ENCODE measurements at regions not wholly inside any gene's neighbourhood (a gene's known extent, or its start where the extent isn't known, plus 50 kb on each side); places are given as distances from the start of the nearest gene placed in this dataset.

DNA sequence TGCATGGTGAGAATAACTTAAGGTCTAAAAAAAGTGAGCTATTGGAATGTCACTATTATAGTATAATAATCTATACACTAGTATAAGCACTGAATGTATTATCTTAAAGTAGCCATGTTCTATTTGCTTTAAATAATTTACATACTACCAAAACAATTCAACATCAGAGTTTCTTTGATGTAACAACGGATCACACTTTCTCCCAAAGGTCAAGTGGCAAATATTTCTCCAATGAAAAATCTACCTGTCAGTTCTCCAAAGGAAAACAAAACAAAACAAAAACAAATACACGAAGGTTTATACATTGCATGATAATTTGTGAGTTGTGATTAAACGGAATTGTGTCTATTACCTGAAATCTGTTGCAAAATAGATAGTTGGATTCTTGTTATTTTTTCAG is 581.4 kb downstream of the USP25 start:
- DNase-seq: no peak

DNA sequence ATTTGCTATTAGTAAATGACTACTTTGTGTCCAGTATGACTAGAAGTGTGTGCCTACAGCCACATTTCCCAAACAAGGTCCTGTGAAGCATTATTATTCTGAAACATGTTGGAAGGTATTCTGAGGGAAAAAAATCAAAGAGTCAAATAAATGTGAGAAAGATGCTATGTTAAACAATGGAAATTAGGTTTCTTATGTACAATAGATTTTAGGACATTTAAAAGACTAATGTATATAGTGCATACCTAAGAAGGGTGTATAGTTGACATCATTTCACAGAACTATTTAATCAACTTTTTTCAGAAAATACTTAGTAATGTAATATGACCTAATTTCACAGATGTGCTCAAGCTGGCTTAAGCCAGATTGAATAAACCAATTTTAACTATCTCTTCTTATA is 582.5 kb downstream of the USP25 start:
- no peak for DNase-seq

DNA sequence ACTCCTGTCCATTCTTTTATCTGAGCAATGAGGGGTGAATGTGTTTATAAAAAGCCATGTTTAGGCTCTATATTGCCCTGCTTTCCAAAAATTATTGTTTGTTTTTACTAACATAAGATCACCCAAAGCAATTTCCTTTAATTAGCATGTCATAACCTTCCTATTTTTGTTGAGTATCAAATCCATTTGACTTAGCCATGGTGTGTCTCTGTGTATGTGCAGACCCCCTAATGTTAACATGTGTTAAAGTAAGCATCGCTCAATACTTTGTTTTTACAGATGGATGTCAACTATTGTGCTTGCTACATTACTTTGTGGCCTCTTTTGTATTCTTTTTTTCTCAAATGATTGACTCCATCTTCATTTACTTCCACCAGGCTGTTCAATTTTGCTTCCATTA is 585.4 kb downstream of the USP25 start:
- DNase-seq: no peak

DNA sequence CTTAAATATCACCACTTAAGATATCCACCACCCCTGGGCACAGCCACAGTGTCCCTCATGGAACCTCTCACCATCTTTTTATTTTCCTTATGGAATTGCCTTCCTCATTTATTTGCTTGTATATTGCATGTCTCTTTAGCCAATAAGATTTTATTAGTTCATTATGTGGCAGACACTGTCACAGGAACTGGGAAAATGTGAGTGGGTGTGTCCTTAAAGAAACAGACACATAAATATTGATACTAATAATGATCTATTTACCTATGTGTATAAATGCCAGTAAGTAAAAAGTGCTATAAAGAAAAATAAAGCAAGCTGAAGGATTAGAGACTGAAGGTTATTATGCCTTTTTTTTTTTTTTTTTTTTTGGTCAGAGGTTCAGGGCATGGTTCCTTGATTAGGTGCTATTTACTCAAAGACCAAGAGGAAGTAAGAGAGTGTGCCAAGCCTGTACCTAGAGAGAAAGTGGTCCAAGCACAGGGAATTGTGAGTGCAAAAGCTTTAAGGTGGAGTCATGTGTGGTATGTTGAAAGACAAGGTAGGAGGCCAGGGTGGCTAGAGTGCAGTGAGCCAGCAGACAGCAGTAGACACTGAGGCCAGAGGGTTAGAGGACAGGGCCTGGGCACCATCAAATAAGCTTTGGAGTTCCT is 589.0 kb downstream of the USP25 start:
- no peak for DNase-seq

DNA sequence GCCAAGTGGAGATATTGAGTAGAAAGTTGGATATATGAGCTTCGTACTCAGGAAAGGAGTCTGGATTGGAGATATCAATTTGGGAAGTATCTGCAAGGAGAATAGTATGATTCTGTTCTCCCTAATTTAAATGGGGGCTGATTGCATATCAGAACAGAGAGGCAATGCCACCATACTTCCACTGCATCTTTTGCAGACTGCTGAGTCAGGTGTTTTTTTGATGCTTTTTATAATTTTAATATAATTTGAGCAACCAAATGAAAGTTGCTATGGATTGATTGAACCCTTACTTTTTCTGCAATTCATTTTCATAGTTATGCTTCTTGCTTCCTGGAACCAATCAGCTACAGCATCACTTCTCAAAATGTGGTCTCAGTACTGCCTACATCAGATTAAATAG is 590.3 kb downstream of the USP25 start:
- DNase-seq: no peak

DNA sequence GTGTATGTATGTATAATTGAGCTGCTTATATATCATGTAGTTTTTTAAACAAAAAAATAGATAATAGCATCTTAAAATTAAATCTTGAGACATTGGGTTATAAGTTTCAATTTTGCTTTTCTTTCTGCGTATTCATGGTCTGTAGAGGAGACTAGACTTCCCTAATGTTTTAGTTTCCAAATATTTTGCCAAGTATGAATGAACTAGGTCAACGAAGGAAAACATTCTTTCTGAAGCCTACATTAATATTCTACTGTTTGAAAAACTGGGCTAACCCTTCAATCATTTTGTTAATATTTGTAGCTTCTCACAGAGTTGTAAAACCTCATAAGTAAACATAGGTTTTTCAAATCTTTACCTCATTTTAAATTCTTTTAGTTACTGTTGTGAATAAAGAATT is 592.7 kb downstream of the USP25 start:
- no peak for DNase-seq

DNA sequence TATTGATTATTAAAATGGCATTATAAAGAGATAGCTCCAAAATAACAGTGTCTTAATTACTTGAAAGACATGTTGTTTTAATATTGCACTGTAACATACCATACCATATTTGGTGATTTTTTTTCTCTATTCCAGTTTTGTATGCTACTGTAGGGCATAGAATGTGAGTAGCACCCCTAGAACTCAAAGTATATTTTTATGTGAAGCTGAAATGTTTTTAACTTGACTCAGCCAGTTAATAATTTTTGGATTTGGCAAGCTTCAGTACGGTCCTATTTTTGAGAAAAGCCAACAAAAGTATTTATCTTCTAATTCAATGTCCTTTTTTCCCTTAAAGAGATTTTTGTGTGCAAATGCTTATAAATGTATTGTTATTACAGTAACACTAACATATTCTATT is 593.8 kb downstream of the USP25 start:
- DNase-seq: no peak

DNA sequence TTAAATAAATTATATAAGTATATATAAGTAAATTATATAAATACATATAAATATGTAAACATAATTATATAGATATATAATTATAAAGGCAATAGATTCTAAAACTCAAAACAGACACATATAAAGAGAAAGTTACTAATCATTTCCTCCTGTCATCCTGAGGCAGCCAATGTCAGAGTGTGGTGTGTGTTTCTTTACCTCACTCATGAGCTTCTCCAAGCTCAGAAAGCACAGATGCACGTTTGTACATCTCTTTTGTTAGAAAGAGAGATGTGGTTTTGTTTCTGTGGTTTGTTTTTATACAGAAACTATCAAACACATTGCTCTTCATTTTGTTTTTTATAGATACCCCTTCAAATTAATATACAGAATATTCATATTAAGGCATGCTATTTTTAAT is 594.8 kb downstream of the USP25 start:
- DNase-seq: no peak

DNA sequence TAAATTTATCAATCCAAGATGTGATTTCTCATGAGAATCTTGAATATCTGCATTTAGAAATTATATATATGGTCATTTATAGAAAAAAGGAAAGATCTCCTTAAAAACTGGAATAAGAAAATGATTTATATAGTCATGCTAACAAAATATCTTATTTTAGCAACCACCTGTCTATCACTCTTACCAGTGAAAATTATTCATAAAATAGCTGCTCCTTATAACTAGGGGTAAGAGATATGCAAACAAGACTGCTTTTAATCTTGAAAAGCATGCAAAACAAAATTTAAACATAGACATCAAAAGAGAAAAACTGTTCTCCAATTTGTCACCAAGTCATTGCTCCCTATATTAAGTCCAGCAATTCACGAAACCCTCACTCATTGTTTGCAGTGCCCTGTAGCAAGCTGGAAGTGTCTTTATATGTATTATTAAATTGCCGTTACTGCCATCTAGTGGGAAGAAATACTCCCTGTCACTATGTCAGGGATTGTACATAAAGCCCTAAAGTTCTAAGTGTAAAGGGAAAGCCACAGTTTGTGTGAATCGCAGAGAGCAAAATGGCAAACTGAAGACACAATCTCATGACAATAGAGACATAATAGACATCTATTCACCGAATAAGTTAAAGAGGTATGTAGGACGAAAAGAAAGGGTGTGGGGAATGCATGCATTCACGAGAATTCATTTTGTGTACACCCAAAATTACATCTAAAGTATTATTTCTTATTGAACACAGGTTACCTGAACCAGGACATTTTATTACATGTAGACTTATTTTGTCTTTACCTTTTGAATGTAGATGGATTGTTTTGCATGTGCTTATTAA is 600.5 kb downstream of the USP25 start:
- DNase-seq: no peak

DNA sequence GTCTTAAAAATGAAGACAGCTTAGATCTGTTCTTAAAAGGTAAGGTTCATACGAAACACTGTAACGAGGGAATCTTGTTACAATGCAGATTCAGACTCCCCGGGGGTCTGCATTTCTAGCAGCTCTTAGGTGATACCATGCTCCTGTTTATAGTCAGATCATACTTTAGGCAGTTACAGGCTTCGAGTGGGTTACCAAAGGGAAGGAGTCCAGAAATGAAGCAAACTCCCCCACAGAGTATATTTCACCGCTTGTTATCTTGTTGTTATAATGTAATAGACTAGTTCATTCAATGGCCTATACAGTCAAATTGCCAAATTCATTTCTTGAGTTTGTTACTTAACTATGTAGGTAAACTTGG is 601.1 kb downstream of the USP25 start:
- no peak for DNase-seq

DNA sequence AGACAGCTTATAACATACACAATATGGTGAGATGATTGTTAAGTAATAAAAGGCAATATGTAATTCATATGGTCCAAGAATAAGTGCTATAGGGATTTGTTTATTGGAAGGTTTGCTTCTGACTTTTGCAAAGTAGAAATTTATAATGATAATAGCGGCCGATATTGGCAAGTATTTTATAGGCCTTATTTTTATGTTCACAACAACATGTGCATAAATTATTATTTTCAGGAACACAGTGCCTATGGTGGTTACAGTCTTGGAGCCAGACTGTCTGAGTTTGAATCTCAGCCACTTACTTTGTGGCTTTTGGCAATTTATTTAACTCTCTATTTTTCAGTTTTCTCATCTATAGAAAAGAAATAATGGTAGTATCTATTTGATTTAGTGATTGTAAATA is 607.5 kb downstream of the USP25 start:
- no peak for DNase-seq

DNA sequence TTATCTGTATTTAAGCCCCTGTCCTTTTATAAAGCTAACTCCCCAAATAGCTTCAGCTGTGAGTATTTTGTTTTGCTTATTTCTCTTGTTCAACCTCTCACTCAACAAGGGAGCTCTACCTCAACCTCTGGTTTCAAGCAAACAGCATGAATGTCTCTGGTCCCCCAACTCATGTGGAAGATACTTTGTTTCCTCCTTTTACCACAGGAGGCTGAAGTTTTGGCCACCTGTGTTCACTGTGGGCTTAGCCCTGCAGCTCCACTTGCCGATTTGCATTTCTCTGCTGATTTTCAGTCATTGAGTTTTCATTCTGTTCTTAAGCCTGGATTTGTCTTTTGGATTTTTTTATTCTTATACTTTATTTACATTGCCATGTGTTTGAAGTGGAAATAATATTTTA is 613.1 kb downstream of the USP25 start:
- no peak for DNase-seq

DNA sequence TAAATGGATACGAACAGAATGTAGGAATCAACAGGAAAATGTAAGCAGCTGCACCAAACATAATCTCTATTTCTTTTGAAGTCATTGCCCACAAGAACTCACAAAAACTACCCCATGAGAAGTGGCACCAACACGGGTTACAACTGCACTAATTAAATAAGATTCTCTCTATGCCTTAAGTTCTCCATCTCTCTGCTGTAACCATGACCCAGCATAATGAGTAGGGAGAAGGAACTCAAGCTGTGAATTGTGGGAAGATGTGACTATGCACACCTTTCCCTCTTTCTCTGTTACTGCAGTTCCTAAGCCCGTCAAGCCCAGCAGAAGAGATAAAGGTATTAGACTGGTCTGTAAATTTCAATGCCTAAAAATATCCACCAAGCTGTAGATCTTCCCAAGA is 614.0 kb downstream of the USP25 start:
- DNase-seq: no peak

DNA sequence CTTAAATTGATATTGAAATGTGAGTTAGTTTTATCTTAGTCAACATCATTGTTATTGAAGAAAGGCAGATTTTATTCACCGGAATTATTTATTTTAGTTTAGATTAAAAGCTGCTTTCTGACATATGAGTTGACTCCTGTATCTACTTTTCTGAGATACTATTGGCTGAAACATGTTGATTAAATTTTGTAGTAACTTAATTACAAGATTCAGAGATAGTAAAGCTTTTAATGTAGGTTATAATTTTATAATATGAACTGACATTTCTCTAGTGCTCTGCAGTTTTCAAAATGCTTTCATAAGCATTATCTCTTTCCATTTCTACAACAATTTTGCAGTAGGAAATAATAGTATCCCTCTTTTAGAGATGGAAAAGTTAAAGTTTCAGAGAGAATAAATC is 616.0 kb downstream of the USP25 start:
- DNase-seq: no peak

DNA sequence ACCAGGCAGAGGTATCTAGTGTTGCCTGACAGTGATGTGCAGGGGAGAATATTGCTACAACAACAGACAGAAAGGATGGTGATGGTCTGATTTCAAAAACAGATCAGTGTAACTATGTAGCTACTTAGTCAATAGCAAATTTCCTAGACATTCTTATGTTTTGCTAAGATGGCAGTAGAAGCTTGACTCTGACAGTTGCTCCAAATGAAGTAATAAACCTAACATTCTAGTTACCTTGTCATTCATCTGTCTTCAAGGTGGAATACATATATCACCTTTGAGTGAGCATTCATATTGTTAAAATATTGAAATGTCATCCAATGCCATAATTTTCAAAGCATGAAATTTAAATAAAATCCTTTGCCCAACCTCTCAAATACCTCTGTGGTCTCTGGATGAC is 617.4 kb downstream of the USP25 start:
- no peak for DNase-seq

DNA sequence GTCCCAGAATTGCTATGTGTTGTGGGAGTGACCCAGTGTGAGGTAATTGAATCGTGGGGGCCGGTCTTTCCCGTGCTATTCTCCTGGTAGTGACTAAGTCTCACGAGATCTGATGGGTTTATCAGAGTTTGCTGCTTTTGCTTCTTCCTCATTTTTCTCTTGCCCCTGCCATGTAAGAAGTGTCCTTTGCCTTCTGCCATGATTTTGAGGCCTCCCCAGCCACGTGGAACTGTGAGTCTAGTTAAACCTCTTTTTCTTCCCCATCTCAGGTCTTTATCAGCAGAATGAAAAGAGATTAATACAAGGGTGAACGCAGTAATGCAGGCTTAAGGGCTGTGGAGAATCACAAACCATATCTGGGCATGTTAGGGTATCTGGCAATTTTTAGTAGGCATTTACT is 624.0 kb downstream of the USP25 start:
- no peak for DNase-seq

DNA sequence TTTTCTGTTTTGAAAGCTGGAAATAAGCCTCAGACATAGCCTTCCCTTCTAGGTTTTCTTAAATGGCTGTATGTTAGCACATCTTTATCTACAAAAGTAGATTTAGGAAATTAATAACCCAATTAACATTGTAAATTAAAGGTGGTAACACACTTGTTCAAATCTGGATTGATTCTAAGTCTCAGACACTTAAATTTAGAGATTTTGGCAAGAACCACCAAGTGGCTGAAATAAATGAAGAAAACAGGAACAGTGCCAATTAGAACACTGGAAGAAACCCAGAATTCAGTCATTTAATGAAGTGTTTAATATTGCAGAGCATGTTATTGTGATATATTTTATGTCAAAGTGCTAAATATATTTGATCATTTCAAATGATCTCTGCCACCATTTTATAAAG is 628.2 kb downstream of the USP25 start:
- DNase-seq: no peak

DNA sequence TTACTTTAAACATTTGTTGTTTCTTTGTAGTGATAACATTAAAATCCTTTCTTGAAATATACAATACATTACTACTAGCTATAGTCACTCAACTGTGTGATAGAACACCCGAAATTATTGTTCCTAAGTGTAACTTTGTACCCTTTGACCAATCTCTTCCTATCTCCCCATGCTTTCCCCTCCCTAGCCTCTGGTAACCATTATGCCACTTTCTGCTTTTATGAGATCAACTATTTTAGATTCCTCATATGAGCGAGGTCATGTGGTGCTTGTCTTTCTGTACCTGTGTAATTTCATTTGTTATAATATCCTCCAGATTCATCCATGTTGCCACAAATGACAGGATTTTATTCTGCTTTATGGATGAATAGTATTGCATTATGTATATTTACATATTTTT is 629.0 kb downstream of the USP25 start:
- no peak for DNase-seq

DNA sequence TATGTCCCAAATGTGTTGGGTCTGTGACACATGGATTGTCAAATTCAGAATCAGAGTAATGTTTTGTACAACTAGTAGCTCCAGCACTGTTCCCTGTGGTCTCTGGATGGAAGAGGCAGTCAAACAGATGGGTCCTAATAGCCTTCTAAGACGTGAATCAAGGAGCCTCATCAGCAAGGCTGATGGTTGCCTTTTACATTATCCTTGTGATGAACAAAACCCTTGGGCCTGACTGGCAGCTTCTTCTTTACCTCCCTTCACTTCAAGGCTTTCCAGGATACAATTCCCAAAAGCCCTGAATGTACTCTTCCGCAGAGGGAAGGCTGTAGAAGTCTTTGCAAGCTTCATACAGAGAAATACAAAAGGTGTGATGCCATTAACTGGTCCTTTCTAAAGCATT is 633.3 kb downstream of the USP25 start:
- no peak for DNase-seq

DNA sequence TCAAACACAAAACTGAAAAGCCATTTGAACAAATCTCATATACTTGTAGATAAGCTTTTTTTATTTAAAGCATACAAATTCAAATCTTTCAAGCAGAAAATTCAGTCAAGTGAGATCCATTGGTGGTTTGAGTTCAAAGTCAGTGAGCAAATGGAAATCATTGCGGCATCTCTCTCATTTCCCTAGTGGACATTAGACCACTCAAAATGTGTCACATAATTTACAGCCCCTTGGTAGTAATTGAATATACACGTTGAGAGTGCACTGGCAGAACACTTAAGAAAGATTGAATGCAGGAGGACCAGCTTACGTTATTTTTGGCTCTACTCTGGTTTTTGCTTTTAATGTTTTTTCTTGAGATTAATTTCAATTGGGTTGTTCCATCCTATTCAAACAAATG is 633.7 kb downstream of the USP25 start:
- DNase-seq: no peak

DNA sequence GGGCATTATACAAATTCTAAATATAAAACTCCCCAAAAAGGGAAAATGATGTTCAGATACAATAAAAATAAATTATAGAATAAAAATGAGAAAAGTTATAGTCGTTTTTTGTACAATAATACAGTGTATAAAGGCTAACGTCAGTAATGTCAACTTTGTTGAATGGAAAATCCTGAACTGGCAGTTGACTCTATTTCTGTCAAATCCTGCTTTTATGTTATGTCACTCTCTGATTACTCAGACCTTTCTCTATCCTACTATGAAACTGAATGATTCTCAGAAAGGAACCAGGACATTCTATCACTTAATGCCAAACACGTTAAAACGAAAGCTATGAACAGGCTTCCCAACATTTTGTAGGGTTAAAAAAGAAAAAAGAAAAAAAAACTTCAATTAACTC is 636.4 kb downstream of the USP25 start:
- DNase-seq: no peak

DNA sequence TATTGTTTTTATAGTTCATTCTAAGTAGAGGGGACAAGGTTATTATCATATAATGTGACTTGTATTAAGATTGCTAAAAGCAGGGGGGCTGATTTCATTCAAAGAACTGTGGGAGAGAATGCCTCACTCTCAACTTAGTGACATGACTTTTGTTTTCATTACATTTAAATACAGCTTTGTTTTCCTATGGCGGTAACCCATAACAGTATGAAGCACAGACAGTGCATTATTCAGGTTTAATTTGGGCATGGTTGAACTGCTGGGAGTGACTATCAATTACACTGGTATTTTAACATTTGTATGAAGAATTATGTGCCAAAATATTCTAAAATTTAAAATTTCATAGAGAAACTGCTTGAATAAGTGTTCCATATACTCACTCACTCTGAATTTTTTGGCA is 637.3 kb downstream of the USP25 start:
- DNase-seq: no peak

DNA sequence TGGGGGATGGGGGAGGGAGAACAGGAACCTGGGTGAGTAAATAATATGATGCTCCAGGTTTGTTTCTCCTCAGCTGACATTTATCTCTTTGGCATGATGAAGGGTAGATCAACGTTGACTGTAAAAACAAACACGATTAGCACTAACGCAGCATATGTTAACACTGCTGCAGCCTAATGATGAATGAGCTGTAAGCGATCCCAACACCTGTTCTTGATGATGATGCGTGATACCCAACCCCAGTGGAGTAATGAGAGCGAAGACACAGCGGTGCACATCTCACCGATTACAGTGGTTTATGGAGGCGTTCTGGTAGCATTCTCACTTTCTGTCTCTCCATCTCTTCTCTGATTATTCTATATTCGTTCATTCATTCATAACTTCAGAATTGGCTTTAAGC is 640.4 kb downstream of the USP25 start:
- no peak for DNase-seq

DNA sequence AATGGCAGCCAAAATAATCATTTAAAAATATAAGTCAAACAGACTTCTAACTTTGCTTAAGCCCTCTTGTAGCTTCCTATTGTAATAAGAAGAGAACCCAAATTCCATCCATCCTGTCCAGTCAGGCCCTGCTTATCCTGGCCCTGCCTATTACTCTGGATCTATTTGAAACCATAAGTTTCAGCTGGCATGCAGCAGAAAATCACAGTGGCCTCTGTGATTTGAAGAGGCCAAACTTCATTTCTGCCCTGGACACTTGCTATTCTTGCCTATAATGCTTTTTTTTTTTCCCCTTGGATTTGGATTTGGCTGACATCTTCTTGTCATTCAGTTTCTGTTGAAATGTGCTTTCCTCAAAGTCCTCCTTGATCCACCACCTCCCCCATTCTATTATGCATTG is 642.8 kb downstream of the USP25 start:
- DNase-seq: no peak

DNA sequence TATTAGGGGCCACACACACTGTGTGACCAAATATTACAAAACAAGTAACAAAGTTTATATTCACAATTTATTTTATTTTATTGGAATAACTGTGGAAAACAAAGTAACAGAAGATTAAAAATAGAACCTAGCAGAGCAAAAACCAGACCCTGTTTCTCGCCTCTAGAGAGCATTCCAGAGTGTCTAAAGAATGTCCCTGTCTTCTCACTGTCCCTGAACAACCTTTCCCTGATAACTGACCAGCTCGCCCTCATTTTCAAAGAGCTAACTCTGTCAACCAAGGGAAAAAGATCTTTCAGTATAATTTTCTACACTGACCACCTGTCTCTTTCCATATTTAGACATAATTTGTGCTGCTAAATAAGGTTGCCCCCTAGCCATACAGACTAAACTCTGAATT is 646.9 kb downstream of the USP25 start:
- DNase-seq: no peak

Data from GOT3 (cell line).